SH-SY5Y (cell line): ENCODE measurements at regions not wholly inside any gene's neighbourhood (a gene's known extent, or its start where the extent isn't known, plus 50 kb on each side); places are given as distances from the start of the nearest gene placed in this dataset.

Experiments
- GATA2 ChIP-seq: IDR thresholded peaks from 2 replicates; pipeline ENCODE4 v1.6.1; 2011; ENCODE audit warnings: mild to moderate bottlenecking, low read depth, low read length
- GATA3 ChIP-seq: IDR thresholded peaks from 2 replicates; pipeline ENCODE4 v1.6.1; 2011; ENCODE audit warnings: low read depth, mild to moderate bottlenecking, low read length, moderate library complexity

- TF ChIP-seq GATA2, result no peak
- TF ChIP-seq GATA3, result no peak
These were observed 143.0 kb downstream of the RPS24 start for GRCh38 chr10:78176320-78177317.

- TF ChIP-seq GATA3 (no peak), GATA2 (no peak)
These were observed 144.0 kb downstream of the RPS24 start for GRCh38 chr10:78177491-78178185.

GRCh38 chr10:78178397-78178796, 144.7 kb downstream of the RPS24 start:
- TF ChIP-seq GATA3 (no peak), GATA2 (no peak)

GRCh38 chr10:78178940-78179339, 145.3 kb downstream of the RPS24 start:
- TF ChIP-seq GATA3 (no peak), GATA2 (no peak)

- TF ChIP-seq GATA3 (no peak), GATA2 (no peak)
These were observed 146.4 kb downstream of the RPS24 start for GRCh38 chr10:78179886-78180705.

- TF ChIP-seq GATA3 (no peak), GATA2 (no peak)
These were observed 147.9 kb downstream of the RPS24 start for GRCh38 chr10:78181381-78182055.

GRCh38 chr10:78182841-78183240, 149.2 kb downstream of the RPS24 start:
- TF ChIP-seq GATA2 (no peak), GATA3 (no peak)

- TF ChIP-seq GATA3 (no peak), GATA2 (no peak)
These were observed 151.4 kb downstream of the RPS24 start for GRCh38 chr10:78184851-78185692.

GRCh38 chr10:78185693-78186055, 152.0 kb downstream of the RPS24 start:
- no peak for TF ChIP-seq GATA3
- no peak for TF ChIP-seq GATA2

GRCh38 chr10:78186572-78186971, 152.9 kb downstream of the RPS24 start:
- no peak for TF ChIP-seq GATA2

- TF ChIP-seq GATA2 (no peak), GATA3 (no peak)
These were observed 153.7 kb downstream of the RPS24 start for GRCh38 chr10:78187371-78187770.

- no peak for TF ChIP-seq GATA3
- no peak for TF ChIP-seq GATA2
These were observed 154.8 kb downstream of the RPS24 start for GRCh38 chr10:78188446-78188845.
